IPS-18c (cell line): ENCODE measurements at regions not wholly inside any gene's neighbourhood (a gene's known extent, or its start where the extent isn't known, plus 50 kb on each side); places are given as distances from the start of the nearest gene placed in this dataset.

ENCODE experiments used
- H3K4me3 ChIP-seq: 2 replicates; pipeline ENCODE4 v1.7.0; 2013; ENCODE audit warnings: low read depth, mild to moderate bottlenecking, low read length, moderate library complexity; ENCODE audit not compliant: insufficient read depth
- H3K9me3 ChIP-seq: one replicate; pipeline ENCODE4 v1.6.1; 2013; ENCODE audit warnings: mild to moderate bottlenecking, low read length, moderate library complexity; ENCODE audit not compliant: control insufficient read depth, insufficient read depth

DNA sequence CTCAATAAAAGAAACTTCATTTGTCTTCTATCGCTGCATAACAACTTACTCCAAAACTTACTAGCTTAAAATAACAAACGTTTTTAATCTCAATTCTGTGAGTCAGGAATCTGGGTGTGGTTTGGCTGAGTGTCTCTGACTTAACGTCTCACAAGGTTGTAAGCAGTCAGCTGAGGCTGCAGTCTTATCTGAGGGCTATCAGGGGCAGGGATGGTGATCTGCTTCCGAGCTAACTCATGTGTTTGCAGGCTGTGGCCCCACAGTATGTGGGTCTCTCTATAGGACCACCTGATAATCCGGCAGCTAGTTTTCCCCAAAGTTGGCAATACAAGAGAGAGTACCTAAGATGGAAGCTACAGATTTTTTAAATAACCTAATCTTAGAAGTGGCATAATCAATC, 234.2 kb upstream of the FGGY start:
- H3K4me3 ChIP-seq, result no peak overlapping the region

GRCh38 chr1:59063501-59063900, 233.4 kb upstream of the FGGY start:
- H3K4me3 ChIP-seq, result no peak overlapping the region
- H3K9me3 ChIP-seq, result no peaks in the 10 kb centered on the region

More for the DNA sequence above, 234.2 kb upstream of the FGGY start:
- no peaks in the 10 kb centered on the region for H3K9me3 ChIP-seq

GRCh38 chr1:59064592-59064991, 232.3 kb upstream of the FGGY start:
- H3K9me3 ChIP-seq, result no peaks in the 10 kb centered on the region
- H3K4me3 ChIP-seq, result no peak overlapping the region

DNA sequence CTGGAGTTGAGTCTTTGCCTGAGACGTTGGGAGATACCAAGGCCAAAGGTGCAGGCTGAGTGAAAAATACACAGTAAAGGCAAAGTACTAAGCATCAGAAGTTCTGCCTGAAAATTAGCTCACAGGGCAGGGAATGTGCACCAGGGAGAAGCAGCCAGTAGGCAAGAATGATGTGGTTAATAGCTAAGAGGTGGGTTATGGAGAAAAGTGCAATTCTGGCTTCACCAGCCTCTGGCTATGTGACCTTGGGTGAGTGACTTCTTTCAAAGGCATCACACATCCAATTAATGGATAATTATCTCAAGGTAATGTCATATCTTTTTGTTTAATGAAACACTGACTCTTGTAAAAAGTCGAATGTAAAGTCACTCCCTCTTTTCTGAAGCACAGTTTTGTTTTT, 230.7 kb upstream of the FGGY start:
- Histone ChIP-seq H3K4me3 (no peak overlapping the region), H3K9me3 (no peaks in the 10 kb centered on the region)

- H3K9me3 ChIP-seq, result no peaks in the 10 kb centered on the region
Observed at GRCh38 chr1:59070610-59071009, 226.3 kb upstream of the FGGY start.

GRCh38 chr1:59071289-59071688, 225.6 kb upstream of the FGGY start:
- Histone ChIP-seq H3K4me3 (no peak overlapping the region), H3K9me3 (no peaks in the 10 kb centered on the region)

More at GRCh38 chr1:59070610-59071009, 226.3 kb upstream of the FGGY start:
- H3K4me3 ChIP-seq, result no peak overlapping the region

- Histone ChIP-seq H3K9me3 (no peaks in the 10 kb centered on the region), H3K4me3 (no peak overlapping the region)
Observed at GRCh38 chr1:59071876-59072582, 224.9 kb upstream of the FGGY start.

DNA sequence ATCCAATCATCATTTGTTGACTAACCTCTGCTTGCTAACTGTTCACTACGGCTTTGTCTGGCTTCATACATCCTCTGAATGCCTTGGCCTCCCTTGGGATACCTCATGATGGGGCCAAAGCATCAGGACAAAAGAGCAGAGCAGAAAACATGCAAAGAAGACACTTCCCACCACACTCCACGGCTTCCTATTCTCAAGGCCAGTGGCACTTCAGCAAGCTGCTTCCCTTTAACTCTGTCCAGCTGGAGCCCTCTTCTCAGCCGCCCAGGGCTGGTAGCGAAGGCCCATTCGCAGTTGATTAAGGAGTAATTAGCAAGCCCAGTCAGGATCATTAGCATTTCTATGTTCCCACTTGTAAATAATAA, 224.3 kb upstream of the FGGY start:
- no peak overlapping the region for H3K4me3 ChIP-seq
- H3K9me3 ChIP-seq, result no peaks in the 10 kb centered on the region

DNA sequence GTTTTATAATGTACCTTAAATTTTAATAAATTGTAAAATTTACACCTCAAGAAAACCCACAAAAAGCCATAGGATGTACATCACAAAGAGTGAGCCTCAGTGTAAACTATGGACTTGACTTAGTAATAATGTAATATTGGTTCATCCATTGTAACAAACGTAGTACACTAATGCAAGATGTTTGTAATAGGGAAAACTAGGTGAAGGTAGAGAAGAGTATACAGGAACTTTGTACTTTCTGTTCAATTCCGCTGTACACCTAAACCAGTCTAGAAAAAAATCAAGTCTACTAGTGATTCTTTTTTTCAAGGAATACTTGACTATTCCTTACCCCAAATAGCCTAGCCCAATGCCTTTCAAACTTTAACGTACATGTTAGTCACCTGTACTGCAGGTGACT, 222.3 kb upstream of the FGGY start:
- Histone ChIP-seq H3K9me3 (no peaks in the 10 kb centered on the region), H3K4me3 (no peak overlapping the region)

GRCh38 chr1:59075021-59075420, 221.9 kb upstream of the FGGY start:
- no peak overlapping the region for H3K4me3 ChIP-seq
- no peaks in the 10 kb centered on the region for H3K9me3 ChIP-seq

DNA sequence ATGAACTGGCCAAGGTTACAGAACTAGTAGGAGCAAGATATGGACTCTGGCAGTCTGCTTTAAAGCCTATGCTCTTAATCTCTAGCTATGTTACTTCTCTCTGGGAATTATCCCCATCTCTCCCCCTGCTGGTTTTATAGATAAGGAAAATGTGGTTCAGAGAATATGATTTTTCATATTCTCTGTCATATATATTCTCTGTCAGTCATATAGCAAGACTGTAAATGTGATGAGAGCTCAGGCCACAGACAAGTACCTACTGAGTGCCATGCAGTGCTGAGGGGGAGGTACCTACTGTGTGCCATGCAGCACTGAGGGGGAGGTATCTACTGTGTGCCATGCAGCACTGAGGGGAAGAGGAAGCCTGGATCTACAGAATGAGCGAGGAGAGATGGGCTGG, 220.3 kb upstream of the FGGY start:
- H3K4me3 ChIP-seq, result no peak overlapping the region
- H3K9me3 ChIP-seq, result no peaks in the 10 kb centered on the region

DNA sequence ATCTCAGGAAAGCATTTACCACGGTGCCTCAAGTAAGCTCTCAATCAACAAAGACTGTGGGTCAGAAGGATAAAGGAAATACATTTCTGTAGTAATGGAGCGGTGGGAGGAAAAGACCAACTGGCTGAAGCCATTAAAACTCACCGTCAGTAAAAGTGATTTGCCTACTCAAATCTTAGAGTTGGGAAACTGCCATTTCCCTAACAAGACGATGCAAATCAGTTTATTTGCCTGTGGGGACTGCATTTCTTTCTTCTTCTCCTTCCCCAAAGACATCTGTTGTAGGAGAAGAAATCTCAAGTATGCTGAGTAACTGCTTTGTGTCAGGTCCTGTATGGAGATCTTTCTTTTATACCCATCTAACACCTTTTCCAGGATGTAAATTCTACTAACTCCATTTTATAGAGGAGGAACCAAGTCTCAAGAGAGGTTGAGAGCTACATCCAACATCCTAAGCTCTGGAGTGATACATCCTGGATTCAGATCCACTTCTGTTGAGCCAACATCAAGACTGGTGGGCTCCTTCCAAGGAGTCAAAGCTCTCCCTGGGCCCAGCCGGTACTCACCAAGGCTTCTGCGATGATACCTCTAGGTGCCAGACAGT, 219.3 kb upstream of the FGGY start:
- Histone ChIP-seq H3K9me3 (no peaks in the 10 kb centered on the region), H3K4me3 (no peak overlapping the region)

DNA sequence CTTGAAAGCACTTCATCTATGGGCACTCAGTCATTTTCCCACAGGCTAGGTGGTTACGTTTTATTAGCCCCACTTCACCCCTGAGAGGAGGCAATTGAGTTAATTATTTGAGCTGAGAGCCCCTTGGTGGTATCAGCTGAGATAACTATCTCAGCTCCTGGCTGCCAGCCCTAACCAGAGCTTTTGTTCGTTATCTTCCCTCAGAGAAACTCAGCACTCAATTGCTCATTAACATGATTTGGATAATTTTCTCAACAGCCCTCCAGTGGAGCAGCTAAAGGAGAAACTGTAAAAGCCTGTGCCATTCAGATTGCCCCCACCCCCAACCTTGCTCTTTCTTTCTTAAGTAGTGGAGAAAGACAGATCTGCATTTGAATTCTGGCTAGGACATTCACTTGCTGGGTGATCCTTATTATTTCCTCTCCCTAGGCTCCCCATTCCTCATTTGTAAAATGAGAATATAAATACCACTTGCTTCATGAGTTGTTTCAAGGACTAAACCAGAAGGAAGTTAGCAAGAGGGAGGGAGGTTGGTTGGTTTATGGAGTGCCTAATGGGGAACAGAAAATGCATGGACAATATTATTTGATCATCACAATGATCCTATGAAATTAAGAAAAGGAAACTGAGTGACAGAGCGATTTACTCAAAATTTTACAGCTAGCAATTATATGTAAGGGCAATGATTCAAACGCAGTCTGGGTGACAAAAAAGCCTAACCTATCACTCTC, 218.7 kb upstream of the FGGY start:
- no peak overlapping the region for H3K4me3 ChIP-seq
- no peaks in the 10 kb centered on the region for H3K9me3 ChIP-seq

GRCh38 chr1:59078866-59079265, 218.0 kb upstream of the FGGY start:
- H3K9me3 ChIP-seq, result no peaks in the 10 kb centered on the region
- H3K4me3 ChIP-seq, result no peak overlapping the region

GRCh38 chr1:59079434-59080140, 217.3 kb upstream of the FGGY start:
- no peak overlapping the region for H3K4me3 ChIP-seq
- H3K9me3 ChIP-seq, result no peaks in the 10 kb centered on the region

DNA sequence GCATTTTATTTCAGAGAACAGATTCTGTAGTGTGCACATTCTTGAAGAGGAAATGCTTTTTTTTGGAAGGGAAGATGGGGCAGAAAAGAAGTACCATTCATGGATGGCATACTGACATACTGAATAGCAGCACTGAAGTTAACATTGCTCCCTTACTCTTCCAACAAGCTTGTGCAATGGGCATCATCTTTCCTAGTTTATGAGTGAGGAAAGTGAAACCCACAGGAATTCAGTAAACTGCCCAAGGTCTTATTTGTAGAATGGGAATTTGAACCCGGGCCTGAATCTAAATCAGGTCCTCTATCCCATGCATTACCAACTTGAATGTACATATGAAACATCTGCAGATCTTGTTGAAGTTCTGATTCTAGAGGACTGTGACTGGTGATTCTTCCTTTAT, 215.7 kb upstream of the FGGY start:
- Histone ChIP-seq H3K4me3 (no peak overlapping the region), H3K9me3 (no peaks in the 10 kb centered on the region)

DNA sequence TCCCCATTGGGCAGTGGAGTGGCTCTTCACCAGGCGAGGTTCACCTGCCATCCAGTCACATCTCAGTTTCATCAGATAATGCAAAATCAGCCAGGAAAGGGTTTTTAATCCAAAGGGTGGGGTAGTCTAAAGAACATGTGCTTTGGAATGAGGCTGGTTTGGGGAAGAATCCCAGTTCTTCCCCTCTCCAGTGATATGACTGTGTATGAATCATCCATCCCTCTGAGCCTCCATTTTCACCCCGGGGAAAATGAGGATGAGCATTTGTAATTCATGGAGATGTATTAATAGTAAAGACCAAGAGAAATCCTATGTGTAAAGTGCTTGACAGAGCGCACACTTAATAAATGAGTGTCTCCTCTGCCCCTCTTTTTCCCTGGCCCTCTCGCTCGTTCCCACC, 215.1 kb upstream of the FGGY start:
- H3K9me3 ChIP-seq, result no peaks in the 10 kb centered on the region
- H3K4me3 ChIP-seq, result no peak overlapping the region
